GM18502 (cell line): ENCODE measurements at regions not wholly inside any gene's neighbourhood (a gene's known extent, or its start where the extent isn't known, plus 50 kb on each side); places are given as distances from the start of the nearest gene placed in this dataset.

Experiments
- ATAC-seq: cut with Tn5 transposase; IDR thresholded peaks from one replicate; pipeline ENCODE4 v1.9.1; 2021; ENCODE audit warnings: mild to moderate bottlenecking; ENCODE audit not compliant: unreplicated experiment, poor library complexity

GRCh38 chr9:107684224-107684623, 194.7 kb upstream of the KLF4 start:
- no peak for ATAC-seq

- no peak for ATAC-seq
Measured at GRCh38 chr9:107683566-107683965, 194.0 kb upstream of the KLF4 start.

GRCh38 chr9:107681988-107682387, 192.4 kb upstream of the KLF4 start:
- ATAC-seq = no peak

GRCh38 chr9:107675351-107676259, 186.0 kb upstream of the KLF4 start:
- ATAC-seq = no peak

- ATAC-seq = no peak
Measured at GRCh38 chr9:107674721-107675277, 185.2 kb upstream of the KLF4 start.

GRCh38 chr9:107673861-107674720, 184.5 kb upstream of the KLF4 start:
- no peak for ATAC-seq

- no peak for ATAC-seq
Measured at GRCh38 chr9:107671588-107671987, 182.0 kb upstream of the KLF4 start.

- no peak for ATAC-seq
Measured at GRCh38 chr9:107669422-107669821, 179.9 kb upstream of the KLF4 start.

GRCh38 chr9:107667231-107668070, 177.9 kb upstream of the KLF4 start:
- no peak for ATAC-seq

GRCh38 chr9:107665057-107665456, 175.5 kb upstream of the KLF4 start:
- ATAC-seq = no peak

- no peak for ATAC-seq
Measured at GRCh38 chr9:107660976-107661375, 171.4 kb upstream of the KLF4 start.

GRCh38 chr9:107653263-107653821, 163.8 kb upstream of the KLF4 start:
- no peak for ATAC-seq

- no peak for ATAC-seq
Measured at GRCh38 chr9:107650995-107651394, 161.4 kb upstream of the KLF4 start.

GRCh38 chr9:107650321-107650720, 160.8 kb upstream of the KLF4 start:
- no peak for ATAC-seq

- no peak for ATAC-seq
Measured at GRCh38 chr9:107648153-107648715, 158.7 kb upstream of the KLF4 start.

- ATAC-seq = no peak
Measured at GRCh38 chr9:107647611-107648010, 158.0 kb upstream of the KLF4 start.

- no peak for ATAC-seq
Measured at GRCh38 chr9:107647141-107647540, 157.6 kb upstream of the KLF4 start.

- no peak for ATAC-seq
Measured at GRCh38 chr9:107645464-107645833, 155.9 kb upstream of the KLF4 start.

- ATAC-seq = no peak
Measured at GRCh38 chr9:107644733-107645463, 155.3 kb upstream of the KLF4 start.
